ENCODE measurements at regions not wholly inside any gene's neighbourhood (a gene's known extent, or its start where the extent isn't known, plus 50 kb on each side); places are given as distances from the start of the nearest gene placed in this dataset.
A peak's percentile ranks its signal among the peaks of the same experiment; 100 is the strongest.
"Not testable (repeated sequence)": the region's sequence is repeated elsewhere in the genome, so short reads cannot be mapped to it uniquely, and the experiment has no call there.

- DNase-seq = peak; percentile 64 to 78
Observed at GRCh38 chr1:817071-817599, 106.6 kb upstream of the SAMD11 start.

- DNase-seq = not testable (repeated sequence)
Observed at GRCh38 chr1:817658-818617, 105.8 kb upstream of the SAMD11 start.

GRCh38 chr1:818618-819291 is 105.0 kb upstream of the SAMD11 start:
- no peak for DNase-seq

- DNase-seq = no peak
Observed at GRCh38 chr1:820962-821361, 102.8 kb upstream of the SAMD11 start.

DNA sequence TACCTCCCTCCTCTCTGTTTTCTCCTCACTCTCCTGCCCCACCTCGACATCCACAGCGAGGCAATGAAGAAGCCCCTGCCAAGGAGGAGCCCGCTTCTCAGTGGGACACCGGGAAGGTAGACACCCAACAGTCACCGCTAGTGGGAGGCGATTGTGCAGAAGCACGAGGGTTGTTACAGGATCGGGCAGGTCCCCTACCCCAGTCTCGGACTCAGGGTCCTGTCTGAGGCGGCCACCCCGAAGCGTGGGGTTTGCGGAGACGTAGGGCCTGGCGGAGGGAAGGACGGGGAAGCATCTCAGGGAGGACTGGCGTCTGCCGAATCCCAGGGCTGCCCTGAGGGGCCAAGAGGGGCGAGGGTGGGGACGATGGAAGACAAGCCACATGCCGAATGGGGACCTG is 96.9 kb upstream of the SAMD11 start:
- not testable (repeated sequence) for DNase-seq

GRCh38 chr1:827211-828063 is 96.3 kb upstream of the SAMD11 start:
- DNase-seq = peak; percentile 92 to 93

DNA sequence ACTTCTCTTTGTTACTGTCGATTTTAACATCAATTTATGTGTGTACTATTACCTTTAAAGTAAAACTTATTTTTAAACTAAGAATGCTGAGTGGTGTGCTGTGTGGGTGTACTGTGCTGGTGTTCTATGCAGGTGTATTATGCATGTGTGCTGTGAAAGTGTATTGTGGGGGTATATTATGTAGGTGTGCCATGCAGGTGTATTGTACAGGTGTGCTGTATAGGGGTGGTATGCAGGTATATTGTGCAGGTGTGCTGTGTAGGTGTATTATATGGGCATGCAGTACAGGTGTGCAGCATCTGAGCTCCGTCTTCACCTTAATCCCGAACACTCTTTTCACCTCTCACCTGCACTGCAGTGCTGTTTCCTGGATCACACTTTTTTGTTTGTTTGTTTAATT is 94.4 kb upstream of the SAMD11 start:
- DNase-seq = not testable (repeated sequence)

- DNase-seq = not testable (repeated sequence)
Observed at GRCh38 chr1:829932-830331, 93.8 kb upstream of the SAMD11 start.

- DNase-seq = not testable (repeated sequence)
Observed at GRCh38 chr1:830750-831149, 93.0 kb upstream of the SAMD11 start.

- DNase-seq = no peak
Observed at GRCh38 chr1:831522-831921, 92.2 kb upstream of the SAMD11 start.

GRCh38 chr1:832136-832535 is 91.6 kb upstream of the SAMD11 start:
- no peak for DNase-seq

DNA sequence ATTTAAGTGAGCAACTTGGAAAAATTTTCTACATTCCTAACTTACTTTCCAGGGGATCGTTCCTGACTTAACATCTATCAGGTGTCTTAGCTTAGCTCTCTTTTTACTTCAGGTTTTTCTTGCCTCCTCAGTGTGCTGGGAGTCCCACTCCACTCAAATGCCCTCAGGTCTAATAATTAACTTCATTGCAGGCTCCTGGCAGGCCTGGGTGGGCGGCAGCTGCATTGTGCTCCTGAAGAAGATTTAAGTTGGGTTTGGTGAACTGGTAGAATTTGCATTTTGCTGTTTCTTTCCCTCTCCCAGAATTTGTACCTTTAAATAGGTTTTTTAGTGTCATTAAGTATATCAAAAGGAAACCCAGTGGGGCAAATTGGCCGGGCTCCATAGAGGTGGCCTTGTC is 90.5 kb upstream of the SAMD11 start:
- DNase-seq = not testable (repeated sequence)

GRCh38 chr1:835509-835908 is 88.2 kb upstream of the SAMD11 start:
- DNase-seq = not testable (repeated sequence)

GRCh38 chr1:837601-838000 is 86.1 kb upstream of the SAMD11 start:
- DNase-seq = not testable (repeated sequence)

DNA sequence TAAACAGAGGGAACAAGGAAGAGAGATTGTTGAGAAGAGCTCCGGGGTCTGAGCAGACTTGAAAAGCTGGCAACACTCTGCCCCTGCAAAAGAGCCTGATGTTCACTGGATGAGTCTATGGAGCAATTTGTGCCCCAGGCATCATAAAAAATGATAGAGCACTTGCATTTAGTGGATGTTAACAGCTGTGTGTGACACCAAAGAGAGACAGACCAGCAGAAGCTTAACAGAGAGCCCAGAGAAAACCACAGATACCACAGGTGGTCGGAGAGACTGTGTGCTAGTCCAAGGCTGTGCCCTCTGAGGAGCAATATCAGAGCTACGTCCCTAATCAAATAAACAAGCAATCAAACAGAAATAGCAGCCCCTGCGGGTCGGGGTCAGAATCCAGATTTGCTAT is 85.4 kb upstream of the SAMD11 start:
- not testable (repeated sequence) for DNase-seq

DNA sequence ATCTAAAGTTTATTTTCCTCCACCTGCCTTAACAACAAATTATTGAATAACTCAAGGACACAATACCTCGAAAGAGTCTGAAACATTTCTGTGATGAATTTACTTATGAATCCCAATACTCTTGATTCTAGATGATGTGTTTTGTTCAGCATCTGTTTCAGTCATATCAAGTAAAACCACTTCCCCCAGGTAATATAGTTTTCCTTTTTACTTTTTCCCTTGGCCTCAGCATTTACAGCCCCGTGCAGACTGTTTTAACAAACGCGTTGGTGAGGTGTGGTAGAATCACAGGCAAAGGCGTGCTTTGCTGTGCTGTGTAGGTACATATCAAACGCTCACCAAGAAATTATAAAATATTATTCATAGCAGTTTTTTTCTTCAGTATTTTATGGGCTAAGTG is 83.1 kb upstream of the SAMD11 start:
- DNase-seq = not testable (repeated sequence)

GRCh38 chr1:841671-842425 is 81.9 kb upstream of the SAMD11 start:
- not testable (repeated sequence) for DNase-seq

- DNase-seq = not testable (repeated sequence)
Observed at GRCh38 chr1:842799-843198, 80.9 kb upstream of the SAMD11 start.

DNA sequence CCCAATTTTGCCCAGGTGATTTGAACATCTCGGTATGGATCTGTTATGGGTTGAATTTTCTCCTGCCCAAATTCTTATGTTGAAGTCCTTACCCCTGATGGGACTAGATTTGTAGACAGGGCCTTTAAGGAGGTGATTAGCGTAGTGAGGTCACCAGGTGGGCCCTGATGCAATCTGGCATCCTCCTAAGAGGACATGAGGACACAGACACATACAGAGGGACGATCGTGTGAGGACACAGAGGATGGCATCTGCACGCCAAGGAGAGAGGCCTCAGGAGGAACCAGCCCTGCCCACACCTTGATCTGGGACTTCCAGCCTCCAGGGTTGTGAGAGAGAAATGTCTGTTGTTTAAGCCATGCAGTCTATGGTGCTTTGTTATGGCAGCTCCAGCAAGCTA is 79.8 kb upstream of the SAMD11 start:
- DNase-seq = not testable (repeated sequence)

DNA sequence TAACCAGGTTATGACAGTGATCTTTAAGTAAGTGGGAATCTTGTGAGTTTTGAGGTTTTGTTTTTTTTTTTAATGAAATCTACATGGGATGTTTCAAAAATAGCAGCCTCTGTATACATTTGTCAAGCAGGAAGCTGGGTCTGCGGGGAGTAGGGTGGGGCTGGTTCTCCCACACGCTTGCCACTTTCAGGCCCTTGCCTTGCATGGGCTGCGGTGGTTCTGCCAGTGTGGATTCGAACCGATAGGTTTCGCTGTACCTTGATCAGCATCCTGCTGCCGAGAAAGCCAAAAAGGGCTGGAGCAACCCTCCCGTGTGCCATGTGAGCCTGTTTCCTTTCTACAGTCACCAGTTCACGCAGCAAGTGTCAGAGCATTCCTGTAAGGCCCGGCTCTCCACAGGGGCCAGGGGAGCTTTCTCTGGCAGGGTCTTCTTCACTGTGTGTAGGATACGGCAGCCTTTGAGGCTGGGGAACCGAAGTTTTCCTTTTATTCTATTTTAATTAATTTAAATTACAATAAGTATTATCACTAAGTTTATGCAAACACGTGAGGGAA is 79.2 kb upstream of the SAMD11 start:
- no peak for DNase-seq

DNA sequence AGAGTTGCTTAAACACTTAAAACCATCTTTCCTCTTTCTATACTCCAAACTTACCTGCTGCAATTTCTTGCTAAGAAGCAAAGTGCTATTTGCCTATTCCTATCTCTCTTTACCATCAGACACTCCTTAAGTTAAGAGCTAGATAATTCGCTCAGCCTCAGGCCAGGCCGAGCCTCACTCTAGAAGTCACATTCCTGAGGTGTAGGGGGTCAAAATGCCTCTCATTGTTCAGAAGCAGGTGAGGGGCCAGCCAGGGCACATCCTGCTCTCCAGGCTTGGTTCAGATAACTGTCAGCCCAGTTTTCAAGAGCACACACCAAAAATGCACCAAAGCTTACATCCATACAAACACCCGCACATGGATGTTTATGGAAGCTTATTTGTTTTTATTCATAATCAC is 78.1 kb upstream of the SAMD11 start:
- DNase-seq = not testable (repeated sequence)

Data from inflammatory macrophage (primary cell).